GM13977 (cell line): ENCODE measurements at regions not wholly inside any gene's neighbourhood (a gene's known extent, or its start where the extent isn't known, plus 50 kb on each side); places are given as distances from the start of the nearest gene placed in this dataset.

Experiments
- DNase-seq: peaks from one replicate; pipeline ENCODE4 v3.0.0; 2012; ENCODE audit warnings: low spot score
- in situ Hi-C: fragments of 300-500 bp; cut with MboI; formaldehyde crosslinking; loops from one replicate; pipeline ENCODE4 v1.12.0; 2022; ENCODE audit warnings: low sequenced_read_pairs, low pct_unique_long_range_greater_than_20kb, mixed read lengths, inconsistent platforms; ENCODE audit not compliant: unreplicated experiment
- TF ChIP-seq, protein P1 (sequence below): IDR thresholded peaks from 2 replicates; pipeline ENCODE4 v1.5.1; 2012; ENCODE audit warnings: mild to moderate bottlenecking, control low read depth; ENCODE audit not compliant: insufficient read depth; ENCODE audit errors: extremely low read depth, missing control alignments

- in situ Hi-C loops, result no loop called here
- TF ChIP-seq, protein P1, sequence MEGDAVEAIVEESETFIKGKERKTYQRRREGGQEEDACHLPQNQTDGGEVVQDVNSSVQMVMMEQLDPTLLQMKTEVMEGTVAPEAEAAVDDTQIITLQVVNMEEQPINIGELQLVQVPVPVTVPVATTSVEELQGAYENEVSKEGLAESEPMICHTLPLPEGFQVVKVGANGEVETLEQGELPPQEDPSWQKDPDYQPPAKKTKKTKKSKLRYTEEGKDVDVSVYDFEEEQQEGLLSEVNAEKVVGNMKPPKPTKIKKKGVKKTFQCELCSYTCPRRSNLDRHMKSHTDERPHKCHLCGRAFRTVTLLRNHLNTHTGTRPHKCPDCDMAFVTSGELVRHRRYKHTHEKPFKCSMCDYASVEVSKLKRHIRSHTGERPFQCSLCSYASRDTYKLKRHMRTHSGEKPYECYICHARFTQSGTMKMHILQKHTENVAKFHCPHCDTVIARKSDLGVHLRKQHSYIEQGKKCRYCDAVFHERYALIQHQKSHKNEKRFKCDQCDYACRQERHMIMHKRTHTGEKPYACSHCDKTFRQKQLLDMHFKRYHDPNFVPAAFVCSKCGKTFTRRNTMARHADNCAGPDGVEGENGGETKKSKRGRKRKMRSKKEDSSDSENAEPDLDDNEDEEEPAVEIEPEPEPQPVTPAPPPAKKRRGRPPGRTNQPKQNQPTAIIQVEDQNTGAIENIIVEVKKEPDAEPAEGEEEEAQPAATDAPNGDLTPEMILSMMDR, result no peak
- DNase-seq, result no peak
Measured at GRCh38 chr2:57878171-57878865, 168.3 kb upstream of the VRK2 start.

DNA sequence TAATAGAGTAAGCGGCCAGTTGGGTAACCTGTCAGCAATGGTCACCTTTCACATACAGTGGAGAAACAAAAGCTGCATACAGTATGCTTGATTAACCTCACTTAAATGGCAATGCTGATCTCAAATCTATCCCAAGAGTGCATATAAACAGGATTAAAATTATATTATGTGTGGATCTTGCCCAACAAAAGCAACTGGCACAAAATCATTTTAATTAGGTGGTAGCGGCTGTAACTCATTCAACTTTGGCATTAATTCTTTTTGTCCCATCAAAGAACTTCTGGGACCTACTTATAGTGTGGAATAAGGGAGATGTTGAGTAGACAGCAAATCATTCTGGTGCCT lies 167.8 kb upstream of the VRK2 start:
- in situ Hi-C loops, result no loop called here
- TF ChIP-seq, protein P1, result no peak
- no peak for DNase-seq

GRCh38 chr2:57880446-57880845 lies 166.2 kb upstream of the VRK2 start:
- no peak for DNase-seq
- TF ChIP-seq, protein P1, result no peak
- in situ Hi-C loops, result no loop called here

- in situ Hi-C loops, result no loop called here
- no peak for DNase-seq
- TF ChIP-seq, protein P1, result no peak
Measured at GRCh38 chr2:57880967-57881366, 165.6 kb upstream of the VRK2 start.

DNA sequence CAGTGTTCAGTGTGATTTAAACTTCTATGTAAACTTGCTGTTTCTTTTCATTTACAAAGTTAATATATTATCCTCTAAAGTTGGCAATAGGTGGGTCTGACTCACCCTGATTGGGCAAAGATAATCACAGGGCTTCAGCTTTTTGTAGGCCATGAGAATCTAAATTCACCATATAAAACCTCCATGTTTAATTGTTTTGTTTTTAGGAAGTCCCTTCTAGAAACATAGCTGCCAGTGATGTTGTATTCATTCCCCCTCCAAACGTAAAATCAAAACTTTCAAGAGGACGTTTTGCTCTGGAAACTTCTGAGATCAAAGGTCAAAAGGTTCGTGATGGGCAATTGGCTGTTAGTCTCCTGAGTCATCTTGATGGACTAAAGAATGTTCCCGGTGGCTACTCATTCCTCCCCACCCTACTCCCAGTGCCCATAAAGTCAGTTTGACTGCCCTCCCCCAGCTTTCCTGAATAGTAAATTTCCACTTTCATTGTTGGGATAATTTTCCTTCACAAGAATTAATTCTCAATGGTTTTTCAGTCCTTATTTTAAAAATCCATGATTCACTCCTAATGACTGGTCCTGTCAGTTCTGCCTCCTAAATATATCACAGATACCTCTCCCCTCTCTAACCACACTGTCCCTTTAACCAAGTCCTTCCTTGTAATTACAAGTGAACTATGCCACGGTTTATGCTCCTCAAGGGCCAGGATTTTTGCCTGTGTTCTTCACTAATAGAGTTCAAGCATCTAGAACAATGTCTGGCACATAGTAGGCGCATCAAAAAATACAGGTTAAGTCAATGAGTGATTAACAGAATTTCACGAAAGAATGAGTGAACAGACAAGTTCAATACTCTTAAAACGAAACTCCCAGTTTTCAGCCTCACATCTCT lies 164.4 kb upstream of the VRK2 start:
- DNase-seq, result no peak
- in situ Hi-C loops, result no loop called here
- TF ChIP-seq, protein P1, result no peak

GRCh38 chr2:57882895-57883515 lies 163.6 kb upstream of the VRK2 start:
- no peak for DNase-seq
- in situ Hi-C loops, result no loop called here
- TF ChIP-seq, protein P1, result no peak
